Lung (tissue), 11 donors: ENCODE measurements at regions not wholly inside any gene's neighbourhood (a gene's known extent, or its start where the extent isn't known, plus 50 kb on each side); places are given as distances from the start of the nearest gene placed in this dataset.

ENCODE experiments used
- ATAC-seq: fragments of 200-7000 bp; cut with Tn5 transposase; one replicate; pipeline ENCODE4 v1.9.1; 2020; ENCODE audit warnings: moderate number of reproducible peaks; ENCODE audit not compliant: insufficient read depth, low FRiP score
- DNase-seq, 3 donors: peaks; one replicate each; pipeline ENCODE4 v3.0.0-alpha.2; 2013 to 2017
- H3K27ac ChIP-seq, 2 donors: one replicate each; pipeline ENCODE4 v1.5.1; 2013; ENCODE audit warnings: mild to moderate bottlenecking in 2 of 2, moderate library complexity in 2 of 2, control low read depth in 1 of 2, inconsistent platforms in 1 of 2, low read depth in 1 of 2, low read length in 1 of 2
- H3K27me3 ChIP-seq, 3 donors: one replicate each; pipeline ENCODE4 v1.5.1; 2013; ENCODE audit warnings: low read length in 2 of 3; ENCODE audit not compliant: control insufficient read depth in 3 of 3, insufficient read depth in 3 of 3
- H3K36me3 ChIP-seq, 4 donors: one replicate each; pipeline ENCODE4 v1.5.1; 2013; ENCODE audit warnings: low read length in 4 of 4, mild to moderate bottlenecking in 1 of 4, moderate library complexity in 1 of 4; ENCODE audit not compliant: control insufficient read depth in 4 of 4, insufficient read depth in 4 of 4
- H3K4me1 ChIP-seq, 5 donors: one replicate each; pipeline ENCODE4 v1.5.1; 2013; ENCODE audit warnings: low read length in 5 of 5, mild to moderate bottlenecking in 2 of 5, moderate library complexity in 1 of 5; ENCODE audit not compliant: control insufficient read depth in 5 of 5, insufficient read depth in 5 of 5
- H3K4me3 ChIP-seq: one replicate; pipeline ENCODE4 v1.5.1; 2013; ENCODE audit warnings: mild to moderate bottlenecking, control low read depth, moderate library complexity
- H3K9ac ChIP-seq, 2 donors: one replicate each; pipeline ENCODE4 v1.5.1; 2013; ENCODE audit warnings: low read length in 2 of 2, control low read depth in 1 of 2; ENCODE audit not compliant: insufficient read depth in 1 of 2
- H3K9me3 ChIP-seq, 4 donors: one replicate each; pipeline ENCODE4 v1.5.1; 2013; ENCODE audit warnings: low read length in 3 of 4, mild to moderate bottlenecking in 1 of 4, moderate library complexity in 1 of 4; ENCODE audit not compliant: control insufficient read depth in 4 of 4, insufficient read depth in 3 of 4
- CTCF ChIP-seq: IDR thresholded peaks from 2 replicates; pipeline ENCODE4 v1.5.1; 2012; ENCODE audit warnings: mild to moderate bottlenecking; ENCODE audit errors: control extremely low read depth, extremely low read depth
- WGBS, 2 donors: extraction: QIAGEN DNeasy Blood & Tissue Kit; methylation state at CpG; one replicate each; pipeline ENCODE4 v1.1.7; 2013; 5-methylcytosine and 5-hydroxymethylcytosine counted together
- donor health status: control.
- donor health status: control.
- donor health status: Bipolar disorder and iron deficiency.
- donor health status: healthy.
- donor health status: DM: yes; HTN: yes; CAD: no.

- ATAC-seq (no peak), DNase-seq (no peak)
- no peaks in the 10 kb centered on the region for H3K27me3 ChIP-seq
- no peaks in the 10 kb centered on the region for H3K9me3 ChIP-seq
- no peaks in the 10 kb centered on the region for H3K36me3 ChIP-seq
- no peak overlapping the region for H3K4me3 ChIP-seq
- no peak overlapping the region for H3K27ac ChIP-seq
- 86 to 91% methylated on average over 7 to 8 of the region's 8 CpGs for WGBS, 2 donors
- no peaks in the 10 kb centered on the region for H3K4me1 ChIP-seq
- no peak for TF ChIP-seq CTCF
- no peak overlapping the region for H3K9ac ChIP-seq
Measured at GRCh38 chr2:128979182-128979581, 660.5 kb upstream of the HS6ST1 start.

- ATAC-seq (no peak), DNase-seq (no peak)
- Histone ChIP-seq H3K27me3 (no peaks in the 10 kb centered on the region), H3K27ac (no peak overlapping the region), H3K9ac (no peak overlapping the region), H3K9me3 (no peaks in the 10 kb centered on the region), H3K36me3 (no peaks in the 10 kb centered on the region), H3K4me1 (no peaks in the 10 kb centered on the region), H3K4me3 (no peak overlapping the region)
- 79 to 83% methylated on average over 6 to 8 of the region's 8 CpGs for WGBS, 2 donors
- TF ChIP-seq CTCF: no peak
Measured at GRCh38 chr2:128980475-128980874, 661.8 kb upstream of the HS6ST1 start.

GRCh38 chr2:128981353-128981752, 662.7 kb upstream of the HS6ST1 start:
- H3K27me3 ChIP-seq: no peaks in the 10 kb centered on the region
- no peaks in the 10 kb centered on the region for H3K36me3 ChIP-seq
- DNase-seq (no peak), ATAC-seq (no peak)
- no peaks in the 10 kb centered on the region for H3K4me1 ChIP-seq
- no peak overlapping the region for H3K27ac ChIP-seq
- TF ChIP-seq CTCF: no peak
- 93 to 96% methylated on average over 5 of the region's 5 CpGs for WGBS, 2 donors
- H3K4me3 ChIP-seq: no peak overlapping the region
- H3K9me3 ChIP-seq: no peaks in the 10 kb centered on the region
- H3K9ac ChIP-seq: no peak overlapping the region

- H3K9me3 ChIP-seq: no peaks in the 10 kb centered on the region
- no peak for TF ChIP-seq CTCF
- no peak overlapping the region for H3K9ac ChIP-seq
- no peaks in the 10 kb centered on the region for H3K4me1 ChIP-seq
- no peak overlapping the region for H3K4me3 ChIP-seq
- DNase-seq (no peak), ATAC-seq (no peak)
- H3K27me3 ChIP-seq: no peaks in the 10 kb centered on the region
- no peaks in the 10 kb centered on the region for H3K36me3 ChIP-seq
- H3K27ac ChIP-seq: no peak overlapping the region
- WGBS, 2 donors: 82 to 93% methylated on average over 5 of the region's 5 CpGs
Measured at GRCh38 chr2:128982001-128982400, 663.3 kb upstream of the HS6ST1 start.
